HL-60 (cell line): ENCODE measurements at regions not wholly inside any gene's neighbourhood (a gene's known extent, or its start where the extent isn't known, plus 50 kb on each side); places are given as distances from the start of the nearest gene placed in this dataset.

Experiments used
- DNase-seq, 2 experiments: peaks; one replicate each; pipeline ENCODE4 v3.0.0-alpha.2; 2010 to 2020; ENCODE audit warnings: low read depth in 1 of 2, low spot score in 1 of 2
- H3K27ac ChIP-seq: fragments of 250-450 bp; sonication (Bioruptor Pico); replicated peaks from 2 replicates; pipeline ENCODE4 v1.5.1; 2020; ENCODE audit warnings: mild to moderate bottlenecking, moderate library complexity
- H3K27me3 ChIP-seq: fragments of 250-450 bp; sonication (Bioruptor Pico); 2 replicates; pipeline ENCODE4 v1.5.1; 2021; ENCODE audit warnings: mild to moderate bottlenecking, moderate library complexity; ENCODE audit not compliant: insufficient read depth, poor library complexity, severe bottlenecking
- H3K4me3 ChIP-seq: replicated peaks from 2 replicates; pipeline ENCODE4 v1.5.1; 2011; ENCODE audit warnings: mild to moderate bottlenecking, control low read depth, low read length; ENCODE audit not compliant: insufficient read depth
- GABPA ChIP-seq: IDR thresholded peaks from 2 replicates; pipeline ENCODE4 v1.6.1; 2012; ENCODE audit warnings: low read depth
- POLR2AphosphoS5 ChIP-seq: IDR thresholded peaks from 2 replicates; pipeline ENCODE4 v1.6.1; 2012; ENCODE audit warnings: low read depth
- SPI1 ChIP-seq: IDR thresholded peaks from 2 replicates; pipeline ENCODE4 v1.6.1; 2012; ENCODE audit warnings: low read depth, mild to moderate bottlenecking, borderline replicate concordance
- TF ChIP-seq, protein P1 (sequence below): IDR thresholded peaks from 2 replicates; pipeline ENCODE4 v1.6.1; 2012; ENCODE audit warnings: low read depth; ENCODE audit not compliant: insufficient replicate concordance
- TF ChIP-seq, protein P2 (sequence below): IDR thresholded peaks from one replicate; pipeline ENCODE4 v1.5.1; 2011; ENCODE audit warnings: low read length, control low read depth, inconsistent platforms; ENCODE audit not compliant: insufficient read depth

DNA sequence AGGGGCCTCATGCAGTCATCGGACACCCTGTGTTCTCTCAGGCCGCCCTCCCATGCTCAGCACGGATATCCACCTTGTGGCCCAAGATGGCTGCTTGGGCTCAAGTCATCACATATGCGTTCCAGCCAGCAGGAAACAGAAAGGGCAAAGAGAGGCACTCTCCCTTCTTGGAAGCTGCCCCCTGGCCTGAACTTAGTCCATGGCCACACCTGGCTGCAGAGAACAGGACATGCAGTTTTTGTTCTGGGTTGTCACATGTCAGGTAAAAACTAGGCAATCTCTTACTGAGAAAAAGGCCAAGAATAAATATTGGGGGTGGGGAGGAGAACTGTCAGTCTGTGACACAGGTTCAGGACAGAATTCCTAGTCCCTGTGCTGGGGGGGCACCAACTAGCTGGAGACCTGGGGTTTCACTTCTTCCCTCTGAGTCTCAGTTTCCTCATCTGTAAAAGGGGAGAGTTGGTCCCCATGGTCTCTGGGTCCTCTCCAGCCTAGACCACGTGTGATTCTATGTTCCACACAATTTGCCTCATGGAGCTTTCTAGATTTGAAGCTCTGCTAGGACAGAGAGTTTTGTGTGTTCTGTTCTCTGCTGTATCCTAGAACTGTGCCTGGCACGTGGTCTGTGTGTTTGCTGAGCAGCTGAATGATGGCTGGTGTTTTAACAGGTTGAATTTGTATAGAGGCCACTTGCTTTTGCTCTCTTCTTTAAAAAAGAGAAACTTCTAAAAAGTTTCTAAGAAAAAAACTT lies 107.2 kb upstream of the ANO1 start:
- Histone ChIP-seq H3K4me3 (no peak overlapping the region), H3K27ac (no peak overlapping the region), H3K27me3 (no peaks in the 10 kb centered on the region)
- TF ChIP-seq, protein P1, sequence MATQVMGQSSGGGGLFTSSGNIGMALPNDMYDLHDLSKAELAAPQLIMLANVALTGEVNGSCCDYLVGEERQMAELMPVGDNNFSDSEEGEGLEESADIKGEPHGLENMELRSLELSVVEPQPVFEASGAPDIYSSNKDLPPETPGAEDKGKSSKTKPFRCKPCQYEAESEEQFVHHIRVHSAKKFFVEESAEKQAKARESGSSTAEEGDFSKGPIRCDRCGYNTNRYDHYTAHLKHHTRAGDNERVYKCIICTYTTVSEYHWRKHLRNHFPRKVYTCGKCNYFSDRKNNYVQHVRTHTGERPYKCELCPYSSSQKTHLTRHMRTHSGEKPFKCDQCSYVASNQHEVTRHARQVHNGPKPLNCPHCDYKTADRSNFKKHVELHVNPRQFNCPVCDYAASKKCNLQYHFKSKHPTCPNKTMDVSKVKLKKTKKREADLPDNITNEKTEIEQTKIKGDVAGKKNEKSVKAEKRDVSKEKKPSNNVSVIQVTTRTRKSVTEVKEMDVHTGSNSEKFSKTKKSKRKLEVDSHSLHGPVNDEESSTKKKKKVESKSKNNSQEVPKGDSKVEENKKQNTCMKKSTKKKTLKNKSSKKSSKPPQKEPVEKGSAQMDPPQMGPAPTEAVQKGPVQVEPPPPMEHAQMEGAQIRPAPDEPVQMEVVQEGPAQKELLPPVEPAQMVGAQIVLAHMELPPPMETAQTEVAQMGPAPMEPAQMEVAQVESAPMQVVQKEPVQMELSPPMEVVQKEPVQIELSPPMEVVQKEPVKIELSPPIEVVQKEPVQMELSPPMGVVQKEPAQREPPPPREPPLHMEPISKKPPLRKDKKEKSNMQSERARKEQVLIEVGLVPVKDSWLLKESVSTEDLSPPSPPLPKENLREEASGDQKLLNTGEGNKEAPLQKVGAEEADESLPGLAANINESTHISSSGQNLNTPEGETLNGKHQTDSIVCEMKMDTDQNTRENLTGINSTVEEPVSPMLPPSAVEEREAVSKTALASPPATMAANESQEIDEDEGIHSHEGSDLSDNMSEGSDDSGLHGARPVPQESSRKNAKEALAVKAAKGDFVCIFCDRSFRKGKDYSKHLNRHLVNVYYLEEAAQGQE, result no peak
- TF ChIP-seq, protein P2, sequence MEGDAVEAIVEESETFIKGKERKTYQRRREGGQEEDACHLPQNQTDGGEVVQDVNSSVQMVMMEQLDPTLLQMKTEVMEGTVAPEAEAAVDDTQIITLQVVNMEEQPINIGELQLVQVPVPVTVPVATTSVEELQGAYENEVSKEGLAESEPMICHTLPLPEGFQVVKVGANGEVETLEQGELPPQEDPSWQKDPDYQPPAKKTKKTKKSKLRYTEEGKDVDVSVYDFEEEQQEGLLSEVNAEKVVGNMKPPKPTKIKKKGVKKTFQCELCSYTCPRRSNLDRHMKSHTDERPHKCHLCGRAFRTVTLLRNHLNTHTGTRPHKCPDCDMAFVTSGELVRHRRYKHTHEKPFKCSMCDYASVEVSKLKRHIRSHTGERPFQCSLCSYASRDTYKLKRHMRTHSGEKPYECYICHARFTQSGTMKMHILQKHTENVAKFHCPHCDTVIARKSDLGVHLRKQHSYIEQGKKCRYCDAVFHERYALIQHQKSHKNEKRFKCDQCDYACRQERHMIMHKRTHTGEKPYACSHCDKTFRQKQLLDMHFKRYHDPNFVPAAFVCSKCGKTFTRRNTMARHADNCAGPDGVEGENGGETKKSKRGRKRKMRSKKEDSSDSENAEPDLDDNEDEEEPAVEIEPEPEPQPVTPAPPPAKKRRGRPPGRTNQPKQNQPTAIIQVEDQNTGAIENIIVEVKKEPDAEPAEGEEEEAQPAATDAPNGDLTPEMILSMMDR, result no peak
- TF ChIP-seq GABPA, result no peak
- TF ChIP-seq POLR2AphosphoS5, result no peak
- TF ChIP-seq SPI1, result no peak
- no peak for DNase-seq

DNA sequence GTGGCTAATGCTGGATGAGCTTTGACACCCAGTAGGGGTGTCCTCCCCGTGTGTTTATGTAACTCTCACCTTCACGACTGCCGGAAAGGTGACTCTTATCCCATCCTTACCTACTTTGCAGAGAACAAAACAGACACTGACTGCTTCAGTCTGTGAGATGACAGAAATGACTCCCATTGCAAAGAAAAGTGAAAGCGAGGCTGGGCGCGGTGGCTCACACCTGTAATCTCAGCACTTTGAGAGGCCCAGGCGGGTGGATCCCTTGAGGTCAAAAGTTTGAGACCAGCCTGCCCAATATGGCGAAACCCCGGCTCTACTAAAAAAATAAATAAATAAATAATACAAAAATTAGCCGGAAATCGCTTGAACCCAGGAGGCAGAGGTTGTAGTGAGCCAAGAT lies 106.4 kb upstream of the ANO1 start:
- DNase-seq, result no peak
- no peaks in the 10 kb centered on the region for H3K27me3 ChIP-seq
- H3K27ac ChIP-seq, result no peak overlapping the region
- no peak overlapping the region for H3K4me3 ChIP-seq
- TF ChIP-seq, protein P2, result no peak
- TF ChIP-seq SPI1 (no peak), GABPA (no peak)
- TF ChIP-seq, protein P1, result no peak

DNA sequence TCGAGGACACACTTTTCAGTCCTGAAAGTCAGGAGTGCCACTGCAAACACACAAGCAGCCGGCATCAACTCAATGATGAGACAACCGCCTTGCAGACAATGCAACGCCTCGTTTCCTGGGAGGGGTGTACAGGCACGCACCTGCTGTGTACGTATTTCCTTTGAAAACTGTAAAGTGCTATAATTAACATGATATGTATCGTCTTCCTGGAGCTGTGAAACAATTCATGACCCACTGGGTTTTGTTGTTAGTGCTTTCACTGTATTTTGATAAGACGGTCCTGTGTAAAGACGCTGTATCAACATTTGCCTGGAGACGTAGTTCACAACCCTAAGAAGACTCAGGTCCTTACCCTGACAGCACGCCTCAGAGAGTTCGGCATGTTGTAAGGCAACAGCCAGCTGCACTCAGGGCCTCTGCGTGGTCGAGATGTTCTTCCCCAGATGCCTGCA lies 105.7 kb upstream of the ANO1 start:
- H3K27me3 ChIP-seq, result no peaks in the 10 kb centered on the region
- H3K27ac ChIP-seq, result no peak overlapping the region
- no peak for DNase-seq
- TF ChIP-seq, protein P1, result no peak
- no peak for TF ChIP-seq GABPA
- TF ChIP-seq, protein P2, result no peak
- H3K4me3 ChIP-seq, result no peak overlapping the region
